BE2C (cell line): ENCODE measurements at regions not wholly inside any gene's neighbourhood (a gene's known extent, or its start where the extent isn't known, plus 50 kb on each side); places are given as distances from the start of the nearest gene placed in this dataset.

Source experiments
- DNase-seq: peaks from one replicate; pipeline ENCODE4 v3.0.0-alpha.2; 2020
- H3K27me3 ChIP-seq: fragments of 250-450 bp; sonication (Bioruptor Pico); 2 replicates; pipeline ENCODE4 v1.5.1; 2020; ENCODE audit warnings: mild to moderate bottlenecking
- H3K36me3 ChIP-seq: fragments of 250-450 bp; sonication (Bioruptor Pico); 2 replicates; pipeline ENCODE4 v1.5.1; 2020; ENCODE audit warnings: mild to moderate bottlenecking
- H3K4me1 ChIP-seq: fragments of 250-450 bp; sonication (Bioruptor Pico); 2 replicates; pipeline ENCODE4 v1.5.1; 2020
- H3K4me3 ChIP-seq: 2 replicates; pipeline ENCODE4 v1.5.1; 2011; ENCODE audit warnings: low read depth, low read length
- H3K9me3 ChIP-seq: fragments of 250-450 bp; sonication (Bioruptor Pico); 2 replicates; pipeline ENCODE4 v1.5.1; 2020
- CTCF ChIP-seq: IDR thresholded peaks from 2 replicates; pipeline ENCODE4 v1.5.1; 2012; ENCODE audit warnings: mild to moderate bottlenecking, low read depth, low read length

GRCh38 chr2:8134473-8134932 is 547.4 kb upstream of the ID2 start:
- DNase-seq = no peak
- no peaks in the 10 kb centered on the region for H3K9me3 ChIP-seq
- no peaks in the 10 kb centered on the region for H3K27me3 ChIP-seq
- H3K4me3 ChIP-seq = no peak overlapping the region
- H3K36me3 ChIP-seq = no peaks in the 10 kb centered on the region
- no peaks in the 10 kb centered on the region for H3K4me1 ChIP-seq
- TF ChIP-seq CTCF = no peak

DNA sequence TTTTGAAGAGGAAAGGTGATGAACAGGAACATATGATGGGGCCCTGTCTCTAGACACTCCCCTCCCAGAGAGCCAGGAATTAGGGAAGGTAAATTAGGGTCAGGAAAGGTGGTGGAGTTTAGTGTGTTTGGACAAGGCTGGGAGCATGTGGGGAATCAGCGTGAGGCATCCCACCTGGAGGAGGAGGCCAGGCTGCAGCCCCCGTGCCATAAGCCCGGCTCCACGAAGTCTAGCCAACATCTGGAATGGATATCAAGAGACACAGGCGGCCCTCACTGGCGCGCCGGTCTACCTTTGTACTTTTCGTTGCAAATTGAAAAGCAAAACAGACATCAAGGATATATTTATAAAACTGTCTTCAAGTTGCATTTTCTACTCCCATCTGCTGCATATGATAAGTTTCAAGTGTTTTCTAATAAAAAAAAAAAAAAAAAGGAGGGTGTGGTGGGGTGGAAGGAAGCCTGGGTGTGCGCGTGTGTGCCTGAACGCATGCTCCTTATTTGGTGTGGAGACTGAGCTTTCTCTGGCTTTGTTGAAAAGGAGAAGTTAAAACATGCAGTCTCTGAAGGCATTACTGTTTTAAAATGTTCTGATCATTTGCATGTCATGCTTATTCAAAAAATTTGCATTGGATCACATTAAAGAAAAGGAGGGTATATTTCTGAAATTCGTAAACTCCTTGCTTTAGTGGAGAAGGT is 546.7 kb upstream of the ID2 start:
- no peaks in the 10 kb centered on the region for H3K4me1 ChIP-seq
- H3K9me3 ChIP-seq = no peaks in the 10 kb centered on the region
- TF ChIP-seq CTCF = no peak
- no peak for DNase-seq
- H3K4me3 ChIP-seq = no peak overlapping the region
- H3K36me3 ChIP-seq = no peaks in the 10 kb centered on the region
- no peaks in the 10 kb centered on the region for H3K27me3 ChIP-seq

- no peak for TF ChIP-seq CTCF
- Histone ChIP-seq H3K9me3 (no peaks in the 10 kb centered on the region), H3K4me3 (no peak overlapping the region), H3K36me3 (no peaks in the 10 kb centered on the region), H3K4me1 (no peaks in the 10 kb centered on the region), H3K27me3 (no peaks in the 10 kb centered on the region)
- no peak for DNase-seq
These were observed 544.1 kb upstream of the ID2 start for GRCh38 chr2:8137801-8138200.

- no peak for TF ChIP-seq CTCF
- H3K9me3 ChIP-seq = no peaks in the 10 kb centered on the region
- H3K4me3 ChIP-seq = no peak overlapping the region
- H3K27me3 ChIP-seq = no peaks in the 10 kb centered on the region
- DNase-seq = no peak
- H3K36me3 ChIP-seq = no peaks in the 10 kb centered on the region
- no peaks in the 10 kb centered on the region for H3K4me1 ChIP-seq
These were observed 543.3 kb upstream of the ID2 start for GRCh38 chr2:8138525-8138922.

- Histone ChIP-seq H3K36me3 (no peaks in the 10 kb centered on the region), H3K4me3 (no peak overlapping the region), H3K4me1 (no peaks in the 10 kb centered on the region), H3K27me3 (no peaks in the 10 kb centered on the region), H3K9me3 (no peaks in the 10 kb centered on the region)
- no peak for DNase-seq
- TF ChIP-seq CTCF = no peak
These were observed 542.8 kb upstream of the ID2 start for GRCh38 chr2:8138923-8139667.

DNA sequence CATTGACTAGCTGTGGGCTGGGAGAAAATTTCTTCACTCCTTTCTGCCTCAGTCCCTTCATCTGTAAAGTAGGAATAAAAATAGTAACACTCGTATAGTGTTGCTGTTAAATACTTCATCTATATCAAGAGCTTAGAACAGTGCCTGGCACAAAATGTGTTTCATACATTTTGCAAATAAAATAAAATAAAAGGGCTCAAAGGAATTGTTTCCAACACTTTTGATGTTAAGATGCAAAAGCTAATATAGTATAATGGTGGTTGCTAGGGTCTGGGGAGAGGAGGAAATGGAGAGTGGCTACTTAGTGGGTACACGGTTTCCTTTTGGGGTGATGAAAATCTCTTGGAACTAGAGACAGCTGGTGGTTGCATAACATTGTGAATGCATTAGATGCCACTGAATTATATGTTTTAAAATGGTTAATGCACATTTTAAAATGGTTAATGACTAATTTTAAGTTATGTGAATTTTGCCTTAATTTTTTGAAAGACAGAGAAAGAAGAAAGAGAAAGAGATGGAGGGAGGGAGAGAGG is 542.1 kb upstream of the ID2 start:
- Histone ChIP-seq H3K9me3 (no peaks in the 10 kb centered on the region), H3K4me1 (no peaks in the 10 kb centered on the region), H3K4me3 (no peak overlapping the region), H3K36me3 (no peaks in the 10 kb centered on the region), H3K27me3 (no peaks in the 10 kb centered on the region)
- no peak for TF ChIP-seq CTCF
- no peak for DNase-seq
